ENCODE measurements at regions not wholly inside any gene's neighbourhood (a gene's known extent, or its start where the extent isn't known, plus 50 kb on each side); places are given as distances from the start of the nearest gene placed in this dataset.

- Histone ChIP-seq H3K27me3 (no peaks in the 10 kb centered on the region), H3K9me3 (no peaks in the 10 kb centered on the region), H3K36me3 (no peaks in the 10 kb centered on the region), H3K27ac (no peak overlapping the region), H3K4me1 (no peaks in the 10 kb centered on the region), H3K4me3 (no peak overlapping the region)
- DNase-seq (ENCODE audit: low spot score in 2 of 2), result no peak
- intact Hi-C loops (cut with DNase I; ENCODE audit: low total_unique reads), result no loop called here
- TF ChIP-seq, protein P1, sequence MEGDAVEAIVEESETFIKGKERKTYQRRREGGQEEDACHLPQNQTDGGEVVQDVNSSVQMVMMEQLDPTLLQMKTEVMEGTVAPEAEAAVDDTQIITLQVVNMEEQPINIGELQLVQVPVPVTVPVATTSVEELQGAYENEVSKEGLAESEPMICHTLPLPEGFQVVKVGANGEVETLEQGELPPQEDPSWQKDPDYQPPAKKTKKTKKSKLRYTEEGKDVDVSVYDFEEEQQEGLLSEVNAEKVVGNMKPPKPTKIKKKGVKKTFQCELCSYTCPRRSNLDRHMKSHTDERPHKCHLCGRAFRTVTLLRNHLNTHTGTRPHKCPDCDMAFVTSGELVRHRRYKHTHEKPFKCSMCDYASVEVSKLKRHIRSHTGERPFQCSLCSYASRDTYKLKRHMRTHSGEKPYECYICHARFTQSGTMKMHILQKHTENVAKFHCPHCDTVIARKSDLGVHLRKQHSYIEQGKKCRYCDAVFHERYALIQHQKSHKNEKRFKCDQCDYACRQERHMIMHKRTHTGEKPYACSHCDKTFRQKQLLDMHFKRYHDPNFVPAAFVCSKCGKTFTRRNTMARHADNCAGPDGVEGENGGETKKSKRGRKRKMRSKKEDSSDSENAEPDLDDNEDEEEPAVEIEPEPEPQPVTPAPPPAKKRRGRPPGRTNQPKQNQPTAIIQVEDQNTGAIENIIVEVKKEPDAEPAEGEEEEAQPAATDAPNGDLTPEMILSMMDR (IDR thresholded peaks at IDR 0.05), result no peak
- TF ChIP-seq POLR2AphosphoS5 (IDR thresholded peaks at IDR 0.05) (no peak), POLR2A (IDR thresholded peaks at IDR 0.05) (no peak)
Measured at GRCh38 chr6:37119387-37119886, 50.5 kb upstream of the PIM1 start.
